Upper lobe of left lung (tissue), 4 donors: ENCODE measurements at regions not wholly inside any gene's neighbourhood (a gene's known extent, or its start where the extent isn't known, plus 50 kb on each side); places are given as distances from the start of the nearest gene placed in this dataset.

Experiments used
- CTCF ChIP-seq, 6 experiments: fragments of 450-650 bp in 4 of 6; fragments of 200-600 bp in 2 of 6; sonication (generic) in 2 of 6; IDR thresholded peaks; one replicate each; pipeline ENCODE4 v1.5.1; 2016 to 2019; ENCODE audit warnings: antibody characterized with exemption in 6 of 6
- EP300 ChIP-seq, 4 donors: sonication (generic); formaldehyde crosslinking; IDR thresholded peaks; one replicate each; pipeline ENCODE4 v1.5.1; 2017; ENCODE audit warnings: antibody characterized with exemption in 4 of 4, control low read depth in 2 of 4

- TF ChIP-seq CTCF (IDR thresholded peaks at IDR 0.05), result no peak
- TF ChIP-seq EP300 (IDR thresholded peaks at IDR 0.05), result no peak
Measured at GRCh38 chr14:56358851-56359614, 220.6 kb upstream of the TMEM260 start.
